CD4-positive, alpha-beta T cell treated with Interleukin-12 subunit alpha and Interleukin-12 subunit beta, for 1 hour (primary cell): ENCODE measurements at regions not wholly inside any gene's neighbourhood (a gene's known extent, or its start where the extent isn't known, plus 50 kb on each side); places are given as distances from the start of the nearest gene placed in this dataset.

Experiments used
- DNase-seq: peaks from one replicate; pipeline ENCODE4 v3.0.0-alpha.2; 2020

- DNase-seq: no peak
Measured at GRCh38 chr2:239520811-239521517, 120.1 kb upstream of the HDAC4 start.

GRCh38 chr2:239519921-239520585 lies 119.2 kb upstream of the HDAC4 start:
- DNase-seq: no peak

DNA sequence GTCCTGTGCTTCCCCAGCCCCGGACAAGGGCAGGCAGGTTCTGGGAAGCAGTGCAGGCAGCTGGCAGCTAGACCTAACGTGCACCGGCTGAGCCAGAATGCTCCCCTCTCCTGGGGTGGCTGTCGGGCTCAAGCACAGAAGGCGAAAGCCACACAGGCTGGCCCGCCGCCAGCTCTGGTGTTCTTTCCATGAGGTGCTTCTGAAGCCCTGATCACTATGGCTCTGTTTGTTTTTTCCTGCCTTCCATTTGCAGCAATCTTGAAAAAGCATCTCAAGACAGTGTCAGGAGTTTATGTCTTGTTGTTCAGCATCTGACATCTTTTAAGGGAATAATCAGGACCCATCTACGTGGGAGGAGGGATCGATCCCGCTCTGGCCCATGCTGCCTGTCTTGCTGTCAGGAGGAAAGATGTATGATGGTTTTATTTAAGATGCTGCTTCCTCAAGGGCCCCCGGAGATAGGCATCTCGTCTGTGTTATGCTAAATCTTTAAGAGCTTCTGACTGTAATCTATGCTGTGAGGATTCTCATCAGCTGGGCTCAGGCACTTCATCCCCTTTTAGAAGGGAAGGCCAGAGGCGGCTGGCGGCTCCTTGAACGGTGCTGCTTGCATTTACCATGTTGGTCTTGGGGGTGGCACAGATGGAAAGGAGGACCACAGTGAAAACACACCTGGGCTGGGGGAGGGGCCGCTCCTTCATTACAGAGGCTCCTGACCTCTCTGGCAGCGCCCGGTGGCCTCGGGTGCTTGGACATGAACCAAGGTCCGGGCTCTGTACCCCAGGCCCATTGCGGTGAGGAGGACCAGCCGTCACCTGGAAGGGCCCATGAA lies 118.5 kb upstream of the HDAC4 start:
- no peak for DNase-seq

- DNase-seq: no peak
Measured at GRCh38 chr2:239518286-239519088, 117.7 kb upstream of the HDAC4 start.

DNA sequence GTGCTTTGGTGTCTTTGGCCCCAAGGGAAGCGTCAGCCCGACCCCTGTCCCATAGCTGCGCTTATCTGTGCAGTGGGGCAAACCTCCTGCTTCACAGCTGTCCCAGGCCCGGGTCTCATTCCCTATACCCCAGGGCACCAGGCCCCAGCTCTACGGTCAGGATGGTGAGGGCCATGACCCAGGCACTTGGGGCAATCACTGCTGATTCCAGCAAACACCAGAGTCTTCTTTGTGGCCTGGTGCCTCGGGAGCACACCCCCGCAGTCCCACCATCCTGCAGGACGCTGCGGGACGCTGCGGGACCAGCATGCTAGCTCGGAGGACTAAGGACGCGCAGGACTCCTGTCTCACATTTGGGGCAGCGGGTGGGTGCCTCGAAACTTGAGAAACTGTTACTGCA lies 116.9 kb upstream of the HDAC4 start:
- no peak for DNase-seq

DNA sequence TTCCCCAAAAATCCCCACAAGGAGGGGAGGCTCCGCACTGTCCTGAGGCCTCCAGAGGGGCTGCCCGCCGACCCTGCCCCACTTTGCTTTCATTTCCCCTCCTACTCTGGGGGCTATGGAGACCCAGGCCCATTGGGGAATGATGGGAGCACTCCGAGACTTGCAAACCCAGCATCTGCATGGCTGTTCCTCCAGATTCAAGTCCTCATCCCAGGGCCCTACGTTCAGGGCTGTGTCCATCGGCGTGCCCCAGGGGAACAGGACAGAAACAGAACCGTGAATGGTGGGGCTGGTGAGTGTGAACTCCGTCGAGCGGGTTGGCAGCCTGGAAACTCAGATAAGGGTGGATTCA lies 116.1 kb upstream of the HDAC4 start:
- no peak for DNase-seq

DNA sequence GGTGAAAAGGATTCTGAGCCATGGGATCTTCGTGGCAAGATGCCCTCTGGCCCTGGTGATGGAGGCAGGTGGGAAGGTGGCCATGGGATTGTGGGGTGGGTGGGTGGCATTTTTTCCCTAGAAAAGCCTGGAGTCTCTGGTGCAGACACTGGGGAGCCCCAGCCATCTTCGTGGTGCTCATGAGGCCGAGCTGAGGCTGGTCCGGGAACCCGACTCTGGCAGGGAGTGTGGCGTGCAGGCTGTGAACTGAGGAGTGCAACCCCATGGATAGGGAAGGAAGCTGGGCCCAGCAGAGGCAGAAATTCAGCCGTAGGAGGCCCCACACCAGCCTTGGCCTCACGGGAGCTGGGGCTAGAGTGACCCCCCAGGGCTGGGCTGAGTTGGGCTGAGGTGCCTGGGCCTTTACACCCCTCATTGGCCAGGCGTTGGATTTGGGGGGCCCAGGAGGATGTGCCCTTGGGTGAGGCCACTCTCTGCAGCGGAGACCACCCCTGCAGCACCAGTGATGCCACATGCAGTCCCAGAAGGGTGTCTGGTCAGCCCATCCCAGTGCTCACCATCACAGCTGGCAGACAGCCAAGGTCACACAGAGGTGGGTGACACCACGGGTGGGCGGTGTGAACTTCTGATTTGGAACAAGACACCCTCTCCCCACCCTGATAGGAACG lies 115.6 kb upstream of the HDAC4 start:
- DNase-seq: no peak

- no peak for DNase-seq
Measured at GRCh38 chr2:239514754-239515530, 114.1 kb upstream of the HDAC4 start.

GRCh38 chr2:239512054-239512453 lies 111.2 kb upstream of the HDAC4 start:
- DNase-seq: no peak

- no peak for DNase-seq
Measured at GRCh38 chr2:239509373-239510143, 108.7 kb upstream of the HDAC4 start.

- no peak for DNase-seq
Measured at GRCh38 chr2:239508261-239508660, 107.4 kb upstream of the HDAC4 start.

GRCh38 chr2:239507576-239508258 lies 106.9 kb upstream of the HDAC4 start:
- DNase-seq: no peak

DNA sequence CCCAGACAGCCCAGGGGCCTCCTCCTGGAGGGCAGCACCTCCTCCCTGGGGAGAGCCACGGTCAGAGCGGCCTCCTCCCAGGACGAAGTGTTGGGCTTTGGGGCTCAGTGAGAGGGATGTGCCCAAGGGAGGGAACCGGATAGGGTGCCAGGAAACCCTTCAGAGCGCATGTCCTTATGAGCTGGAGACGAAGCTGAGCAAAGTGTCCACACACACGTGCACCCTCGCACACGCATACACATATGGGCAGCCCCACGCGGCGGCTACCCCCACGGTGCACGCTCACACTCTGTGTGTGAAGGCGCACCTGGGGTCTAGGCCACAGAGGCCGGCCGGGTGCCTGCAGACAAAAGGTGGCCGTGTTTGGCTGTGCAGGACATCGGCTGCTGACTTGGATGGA lies 106.1 kb upstream of the HDAC4 start:
- DNase-seq: no peak

GRCh38 chr2:239506101-239506857 lies 105.5 kb upstream of the HDAC4 start:
- no peak for DNase-seq

DNA sequence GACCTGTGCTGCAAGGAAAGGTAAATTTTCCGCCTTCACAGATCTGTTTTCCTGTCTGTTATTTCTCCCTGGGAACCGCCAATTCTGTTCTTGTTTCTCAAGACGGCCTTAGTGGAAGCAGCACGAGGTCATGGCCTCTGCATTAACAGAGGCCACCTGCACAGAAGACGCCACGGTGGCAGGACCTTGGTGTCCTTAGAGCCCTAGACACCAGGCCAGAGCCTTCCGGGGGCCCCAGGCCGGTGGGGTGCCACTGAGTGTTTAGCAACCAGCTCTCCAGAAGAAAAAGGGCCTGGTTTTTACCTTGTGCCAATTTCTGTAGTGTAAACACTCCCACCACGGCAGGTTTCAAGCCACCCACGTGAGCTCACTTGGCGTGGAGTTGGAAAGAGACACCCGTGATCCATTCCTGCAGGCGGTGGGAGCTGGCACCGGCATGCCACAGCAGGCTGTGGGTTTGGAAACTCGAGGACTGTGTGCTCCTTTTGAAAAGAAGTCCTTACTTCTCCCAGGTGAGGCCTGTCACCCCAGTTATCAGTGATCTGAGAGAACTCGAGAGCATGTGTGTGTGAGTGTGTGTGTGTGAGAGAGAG lies 103.9 kb upstream of the HDAC4 start:
- DNase-seq: no peak

DNA sequence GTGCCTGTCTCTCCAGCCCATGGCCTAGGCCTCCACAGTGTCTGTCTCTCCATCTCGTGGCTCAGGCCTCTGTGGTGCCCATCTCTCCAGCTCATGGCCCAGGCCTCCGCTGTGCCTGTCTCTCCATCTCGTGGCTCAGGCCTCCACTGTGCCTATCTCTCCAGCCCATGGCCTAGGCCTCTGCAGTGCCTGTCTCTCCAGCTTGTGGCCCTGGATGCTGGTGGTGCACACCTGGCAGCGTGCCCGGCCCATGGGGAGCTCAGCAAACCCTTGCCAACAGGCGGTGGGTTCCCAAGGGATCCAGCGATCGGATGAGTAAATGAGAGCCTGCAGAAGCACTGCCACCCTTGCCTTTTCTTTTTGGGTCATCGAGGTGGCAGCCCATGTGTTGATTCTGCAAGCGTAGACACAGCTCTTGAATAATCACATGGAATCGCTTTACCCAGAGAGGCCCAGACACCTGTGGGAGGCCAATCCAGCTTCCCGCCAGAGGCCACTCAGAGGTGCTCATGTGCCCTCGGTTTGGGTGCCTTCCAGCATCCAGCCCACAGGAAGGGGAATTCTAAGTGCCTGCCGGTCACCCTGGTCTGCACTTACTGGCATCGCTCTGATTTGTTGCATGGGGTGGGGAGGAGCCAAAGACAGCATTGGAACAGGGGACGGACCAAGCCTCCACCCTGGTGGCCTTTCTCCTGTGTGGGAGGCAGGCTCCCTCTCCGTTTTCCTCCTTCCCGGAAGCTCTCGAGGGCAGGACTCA lies 101.8 kb upstream of the HDAC4 start:
- DNase-seq: no peak

- peak; percentile 12 for DNase-seq
Measured at GRCh38 chr2:239500574-239501550, 100.0 kb upstream of the HDAC4 start.
